ENCODE measurements at regions not wholly inside any gene's neighbourhood (a gene's known extent, or its start where the extent isn't known, plus 50 kb on each side); places are given as distances from the start of the nearest gene placed in this dataset.

DNA sequence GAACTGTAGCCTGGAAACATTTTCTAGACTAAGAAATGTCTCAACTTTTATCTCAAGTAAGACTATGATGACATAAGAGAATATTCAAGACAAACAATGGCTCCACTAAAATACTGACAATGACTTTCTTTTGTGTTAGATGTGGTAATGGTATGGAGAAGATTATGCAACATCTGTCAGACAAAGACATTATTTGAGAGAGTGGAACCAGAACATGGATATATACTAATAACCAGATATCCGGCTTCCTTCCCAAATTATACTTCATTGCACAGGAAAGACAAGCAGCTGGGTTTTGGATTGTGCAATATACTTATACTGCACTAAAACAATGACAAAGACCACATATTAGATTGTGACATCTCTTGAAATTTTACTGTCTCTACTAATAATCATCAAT, 290.8 kb upstream of the GIMD1 start:
- ChIA-PET CTCF (no interaction called here), POLR2A (no interaction called here)
- Histone ChIP-seq H3K9me3 (ENCODE audit: control insufficient read depth, insufficient read depth, low read depth, low read length) (no peaks in the 10 kb centered on the region), H3K36me3 (ENCODE audit: control insufficient read depth in 2 of 2, insufficient read depth in 1 of 2, low read length in 2 of 2) (no peaks in the 10 kb centered on the region), H3K4me3 (ENCODE audit: low read depth, low read length) (no peak overlapping the region), H3K27ac (ENCODE audit: extremely low read depth, low read depth, low read length) (no peak overlapping the region), H3K4me1 (ENCODE audit: control insufficient read depth, insufficient read depth, low read length) (no peaks in the 10 kb centered on the region)
- TF ChIP-seq ZBTB8A (tag by site-specific recombination; IDR thresholded peaks at IDR 0.05) (no peak), HOXC10 (CRISPR knock-in tag; IDR thresholded peaks at IDR 0.05) (no peak), ZNF529 (tag by site-specific recombination; IDR thresholded peaks at IDR 0.05; ENCODE audit: insufficient replicate concordance) (no peak), ZBTB21 (tag by site-specific recombination; IDR thresholded peaks at IDR 0.05) (no peak)

DNA sequence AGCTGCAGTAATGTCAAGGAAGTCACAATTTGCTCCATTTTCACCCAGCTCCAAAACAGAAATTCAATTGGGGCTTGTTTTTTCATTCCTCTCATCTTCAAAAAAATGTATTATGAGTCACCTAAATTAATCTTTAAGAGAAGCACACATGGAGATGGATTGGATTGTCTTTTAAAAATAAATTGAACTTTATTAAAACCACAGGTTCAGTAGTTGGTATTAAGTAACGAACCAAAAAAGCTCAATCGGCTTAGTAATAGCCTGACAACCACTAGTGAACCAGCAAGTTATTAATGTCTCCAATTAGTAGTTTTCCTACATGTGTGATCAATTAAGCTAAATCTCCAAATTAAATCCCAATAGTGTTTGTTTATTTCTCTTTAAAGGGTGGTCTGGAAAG, 283.5 kb upstream of the GIMD1 start:
- TF ChIP-seq ZNF335 (tag by site-specific recombination; conservative IDR thresholded peaks at IDR 0.05) = no peak
- no peak for TF ChIP-seq ZNF24 (tag by site-specific recombination; IDR thresholded peaks at IDR 0.05)
- TF ChIP-seq ZSCAN30 (tag by site-specific recombination; IDR thresholded peaks at IDR 0.05) = no peak
- no peak for TF ChIP-seq ZNF155 (tag by site-specific recombination; IDR thresholded peaks at IDR 0.05)
- CTCF ChIA-PET = no interaction called here
- Histone ChIP-seq H3K36me3 (ENCODE audit: control insufficient read depth in 2 of 2, insufficient read depth in 1 of 2, low read length in 2 of 2) (no peaks in the 10 kb centered on the region), H3K9me3 (ENCODE audit: control insufficient read depth, insufficient read depth, low read depth, low read length) (no peaks in the 10 kb centered on the region), H3K4me3 (ENCODE audit: low read depth, low read length) (no peak overlapping the region), H3K4me1 (ENCODE audit: control insufficient read depth, insufficient read depth, low read length) (no peaks in the 10 kb centered on the region), H3K27ac (ENCODE audit: extremely low read depth, low read depth, low read length) (no peak overlapping the region)
- POLR2A ChIA-PET = no interaction called here

DNA sequence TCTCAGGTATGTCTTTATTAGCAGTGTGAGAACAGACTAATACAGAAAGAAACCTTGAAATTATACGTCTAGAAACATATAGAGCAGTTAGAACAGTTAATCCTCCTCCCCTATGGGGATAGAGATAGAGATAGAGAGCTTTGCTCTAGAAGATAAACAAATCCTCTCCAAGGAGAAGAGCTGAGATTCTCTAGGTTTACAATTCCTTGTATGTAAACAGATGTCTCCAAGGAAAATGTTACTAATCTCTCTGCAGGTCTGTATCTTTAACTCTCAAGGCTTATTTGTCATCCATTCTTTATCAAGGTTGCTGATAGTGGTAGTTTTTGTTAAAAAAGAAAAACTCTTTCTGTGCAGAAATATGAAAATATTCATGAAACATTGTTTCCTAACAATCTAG, 282.1 kb upstream of the GIMD1 start:
- Histone ChIP-seq H3K27ac (ENCODE audit: extremely low read depth, low read depth, low read length) (no peak overlapping the region), H3K9me3 (ENCODE audit: control insufficient read depth, insufficient read depth, low read depth, low read length) (no peaks in the 10 kb centered on the region), H3K36me3 (ENCODE audit: control insufficient read depth in 2 of 2, insufficient read depth in 1 of 2, low read length in 2 of 2) (no peaks in the 10 kb centered on the region), H3K4me1 (ENCODE audit: control insufficient read depth, insufficient read depth, low read length) (no peaks in the 10 kb centered on the region), H3K4me3 (ENCODE audit: low read depth, low read length) (no peak overlapping the region)
- ChIA-PET POLR2A (no interaction called here), CTCF (no interaction called here)
- TF ChIP-seq GLIS2 (tag by site-specific recombination; IDR thresholded peaks at IDR 0.05) (no peak), ZSCAN30 (tag by site-specific recombination; IDR thresholded peaks at IDR 0.05) (no peak), ZNF558 (tag by site-specific recombination; IDR thresholded peaks at IDR 0.05) (no peak), ZNF707 (tag by site-specific recombination; IDR thresholded peaks at IDR 0.05) (no peak), ZNF302 (tag by site-specific recombination; IDR thresholded peaks at IDR 0.05; ENCODE audit: low read depth) (no peak), ZFP69B (tag by site-specific recombination; IDR thresholded peaks at IDR 0.05) (no peak), ZSCAN23 (tag by site-specific recombination; IDR thresholded peaks at IDR 0.05) (no peak), ZNF335 (tag by site-specific recombination; conservative IDR thresholded peaks at IDR 0.05) (no peak)
- TF ChIP-seq, protein P1, sequence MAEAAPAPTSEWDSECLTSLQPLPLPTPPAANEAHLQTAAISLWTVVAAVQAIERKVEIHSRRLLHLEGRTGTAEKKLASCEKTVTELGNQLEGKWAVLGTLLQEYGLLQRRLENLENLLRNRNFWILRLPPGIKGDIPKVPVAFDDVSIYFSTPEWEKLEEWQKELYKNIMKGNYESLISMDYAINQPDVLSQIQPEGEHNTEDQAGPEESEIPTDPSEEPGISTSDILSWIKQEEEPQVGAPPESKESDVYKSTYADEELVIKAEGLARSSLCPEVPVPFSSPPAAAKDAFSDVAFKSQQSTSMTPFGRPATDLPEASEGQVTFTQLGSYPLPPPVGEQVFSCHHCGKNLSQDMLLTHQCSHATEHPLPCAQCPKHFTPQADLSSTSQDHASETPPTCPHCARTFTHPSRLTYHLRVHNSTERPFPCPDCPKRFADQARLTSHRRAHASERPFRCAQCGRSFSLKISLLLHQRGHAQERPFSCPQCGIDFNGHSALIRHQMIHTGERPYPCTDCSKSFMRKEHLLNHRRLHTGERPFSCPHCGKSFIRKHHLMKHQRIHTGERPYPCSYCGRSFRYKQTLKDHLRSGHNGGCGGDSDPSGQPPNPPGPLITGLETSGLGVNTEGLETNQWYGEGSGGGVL (tag by site-specific recombination; IDR thresholded peaks at IDR 0.05) = no peak
- TF ChIP-seq, protein P2, sequence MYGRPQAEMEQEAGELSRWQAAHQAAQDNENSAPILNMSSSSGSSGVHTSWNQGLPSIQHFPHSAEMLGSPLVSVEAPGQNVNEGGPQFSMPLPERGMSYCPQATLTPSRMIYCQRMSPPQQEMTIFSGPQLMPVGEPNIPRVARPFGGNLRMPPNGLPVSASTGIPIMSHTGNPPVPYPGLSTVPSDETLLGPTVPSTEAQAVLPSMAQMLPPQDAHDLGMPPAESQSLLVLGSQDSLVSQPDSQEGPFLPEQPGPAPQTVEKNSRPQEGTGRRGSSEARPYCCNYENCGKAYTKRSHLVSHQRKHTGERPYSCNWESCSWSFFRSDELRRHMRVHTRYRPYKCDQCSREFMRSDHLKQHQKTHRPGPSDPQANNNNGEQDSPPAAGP (tag by site-specific recombination; IDR thresholded peaks at IDR 0.05) = no peak
- TF ChIP-seq, protein P3, sequence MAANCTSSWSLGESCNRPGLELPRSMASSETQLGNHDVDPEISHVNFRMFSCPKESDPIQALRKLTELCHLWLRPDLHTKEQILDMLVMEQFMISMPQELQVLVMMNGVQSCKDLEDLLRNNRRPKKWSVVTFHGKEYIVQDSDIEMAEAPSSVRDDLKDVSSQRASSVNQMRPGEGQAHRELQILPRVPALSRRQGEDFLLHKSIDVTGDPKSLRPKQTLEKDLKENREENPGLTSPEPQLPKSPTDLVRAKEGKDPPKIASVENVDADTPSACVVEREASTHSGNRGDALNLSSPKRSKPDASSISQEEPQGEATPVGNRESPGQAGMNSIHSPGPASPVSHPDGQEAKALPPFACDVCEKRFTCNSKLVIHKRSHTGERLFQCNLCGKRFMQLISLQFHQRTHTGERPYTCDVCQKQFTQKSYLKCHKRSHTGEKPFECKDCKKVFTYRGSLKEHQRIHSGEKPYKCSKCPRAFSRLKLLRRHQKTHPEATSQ (tag by site-specific recombination; IDR thresholded peaks at IDR 0.05) = no peak
- TF ChIP-seq, protein P4, sequence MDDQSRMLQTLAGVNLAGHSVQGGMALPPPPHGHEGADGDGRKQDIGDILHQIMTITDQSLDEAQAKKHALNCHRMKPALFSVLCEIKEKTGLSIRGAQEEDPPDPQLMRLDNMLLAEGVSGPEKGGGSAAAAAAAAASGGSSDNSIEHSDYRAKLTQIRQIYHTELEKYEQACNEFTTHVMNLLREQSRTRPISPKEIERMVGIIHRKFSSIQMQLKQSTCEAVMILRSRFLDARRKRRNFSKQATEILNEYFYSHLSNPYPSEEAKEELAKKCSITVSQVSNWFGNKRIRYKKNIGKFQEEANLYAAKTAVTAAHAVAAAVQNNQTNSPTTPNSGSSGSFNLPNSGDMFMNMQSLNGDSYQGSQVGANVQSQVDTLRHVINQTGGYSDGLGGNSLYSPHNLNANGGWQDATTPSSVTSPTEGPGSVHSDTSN (CRISPR knock-in tag; IDR thresholded peaks at IDR 0.05) = no peak
